C4-2B (cell line): ENCODE measurements at regions not wholly inside any gene's neighbourhood (a gene's known extent, or its start where the extent isn't known, plus 50 kb on each side); places are given as distances from the start of the nearest gene placed in this dataset.

Experiments
- CTCF ChIP-seq: fragments of 450-650 bp; conservative IDR thresholded peaks from 2 replicates; pipeline ENCODE4 v1.5.1; 2017; ENCODE audit warnings: mild to moderate bottlenecking
- ZFX ChIP-seq: fragments of 450-650 bp; IDR thresholded peaks from 2 replicates; pipeline ENCODE4 v1.6.1; 2017

GRCh38 chr12:43252585-43252984 lies 299.4 kb downstream of the ADAMTS20 start:
- no peak for TF ChIP-seq CTCF
- no peak for TF ChIP-seq ZFX
